Suprapubic skin (tissue), 4 donors: ENCODE measurements at regions not wholly inside any gene's neighbourhood (a gene's known extent, or its start where the extent isn't known, plus 50 kb on each side); places are given as distances from the start of the nearest gene placed in this dataset.

ENCODE experiments used
- DNase-seq, 2 donors: peaks; one replicate each; pipeline ENCODE4 v3.0.0-alpha.2; 2019; ENCODE audit warnings: low spot score in 2 of 2
- H3K27ac ChIP-seq: fragments of 200-600 bp; sonication (generic); one replicate; pipeline ENCODE4 v1.5.1; 2019
- H3K27me3 ChIP-seq: fragments of 200-600 bp; sonication (generic); one replicate; pipeline ENCODE4 v1.5.1; 2019
- H3K36me3 ChIP-seq: fragments of 200-600 bp; sonication (generic); one replicate; pipeline ENCODE4 v1.5.1; 2019
- H3K4me1 ChIP-seq: fragments of 200-600 bp; sonication (generic); one replicate; pipeline ENCODE4 v1.5.1; 2019
- H3K4me3 ChIP-seq: fragments of 200-600 bp; sonication (generic); one replicate; pipeline ENCODE4 v1.5.1; 2019; ENCODE audit warnings: mild to moderate bottlenecking
- H3K9me3 ChIP-seq: fragments of 200-600 bp; sonication (generic); one replicate; pipeline ENCODE4 v1.5.1; 2019
- EP300 ChIP-seq: sonication (generic); formaldehyde crosslinking; IDR thresholded peaks from one replicate; pipeline ENCODE4 v1.6.1; 2017; ENCODE audit warnings: antibody characterized with exemption
- POLR2A ChIP-seq, 2 donors: fragments of 450-650 bp; IDR thresholded peaks; one replicate each; pipeline ENCODE4 v1.6.1; 2017; ENCODE audit warnings: antibody characterized with exemption in 2 of 2, mild to moderate bottlenecking in 2 of 2, moderate library complexity in 2 of 2
- POLR2AphosphoS5 ChIP-seq, 3 donors: sonication (generic); formaldehyde crosslinking; IDR thresholded peaks; one replicate each; pipeline ENCODE4 v1.6.1; 2017; ENCODE audit warnings: antibody characterized with exemption in 3 of 3
- WGBS: methylation state at CpG from one replicate; pipeline ENCODE4 v1.1.5; 2018; 5-methylcytosine and 5-hydroxymethylcytosine counted together
- TF ChIP-seq, protein P1 (sequence below), 2 donors: fragments of 200-600 bp in 1 of 2; fragments of 450-650 bp in 1 of 2; sonication (generic) in 1 of 2; IDR thresholded peaks; one replicate each; pipeline ENCODE4 v1.5.1; 2016 to 2019; ENCODE audit warnings: antibody characterized with exemption in 2 of 2, mild to moderate bottlenecking in 1 of 2, moderate library complexity in 1 of 2

DNA sequence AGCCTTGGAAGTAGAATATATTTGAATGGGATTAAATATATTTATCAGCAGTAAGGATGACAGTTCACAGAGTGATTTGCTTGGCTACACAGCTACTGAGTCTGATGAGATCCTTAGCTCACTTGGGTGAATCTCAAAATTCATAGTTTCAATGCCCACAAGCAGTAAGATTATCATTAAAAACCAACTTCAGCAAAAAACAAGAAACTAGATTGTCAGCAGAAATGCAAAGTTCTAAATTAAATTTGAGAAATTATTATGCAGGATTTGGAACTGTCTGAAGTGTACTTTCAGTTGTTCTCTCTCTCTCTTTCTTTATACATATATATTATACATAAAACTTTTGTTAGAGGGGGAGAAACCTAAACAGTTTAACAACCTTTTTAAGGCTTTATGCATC lies 288.8 kb upstream of the SASH1 start:
- no peaks in the 10 kb centered on the region for H3K27me3 ChIP-seq
- H3K4me3 ChIP-seq, result no peak overlapping the region
- no peak for DNase-seq
- no peaks in the 10 kb centered on the region for H3K36me3 ChIP-seq
- H3K9me3 ChIP-seq, result peaks cover 6% of the 10 kb centered on the region
- TF ChIP-seq POLR2AphosphoS5 (IDR thresholded peaks at IDR 0.05) (no peak), POLR2A (IDR thresholded peaks at IDR 0.05) (no peak), EP300 (no peak)
- TF ChIP-seq, protein P1, sequence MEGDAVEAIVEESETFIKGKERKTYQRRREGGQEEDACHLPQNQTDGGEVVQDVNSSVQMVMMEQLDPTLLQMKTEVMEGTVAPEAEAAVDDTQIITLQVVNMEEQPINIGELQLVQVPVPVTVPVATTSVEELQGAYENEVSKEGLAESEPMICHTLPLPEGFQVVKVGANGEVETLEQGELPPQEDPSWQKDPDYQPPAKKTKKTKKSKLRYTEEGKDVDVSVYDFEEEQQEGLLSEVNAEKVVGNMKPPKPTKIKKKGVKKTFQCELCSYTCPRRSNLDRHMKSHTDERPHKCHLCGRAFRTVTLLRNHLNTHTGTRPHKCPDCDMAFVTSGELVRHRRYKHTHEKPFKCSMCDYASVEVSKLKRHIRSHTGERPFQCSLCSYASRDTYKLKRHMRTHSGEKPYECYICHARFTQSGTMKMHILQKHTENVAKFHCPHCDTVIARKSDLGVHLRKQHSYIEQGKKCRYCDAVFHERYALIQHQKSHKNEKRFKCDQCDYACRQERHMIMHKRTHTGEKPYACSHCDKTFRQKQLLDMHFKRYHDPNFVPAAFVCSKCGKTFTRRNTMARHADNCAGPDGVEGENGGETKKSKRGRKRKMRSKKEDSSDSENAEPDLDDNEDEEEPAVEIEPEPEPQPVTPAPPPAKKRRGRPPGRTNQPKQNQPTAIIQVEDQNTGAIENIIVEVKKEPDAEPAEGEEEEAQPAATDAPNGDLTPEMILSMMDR (IDR thresholded peaks at IDR 0.05), result no peak
- H3K27ac ChIP-seq, result no peak overlapping the region
- no peaks in the 10 kb centered on the region for H3K4me1 ChIP-seq

DNA sequence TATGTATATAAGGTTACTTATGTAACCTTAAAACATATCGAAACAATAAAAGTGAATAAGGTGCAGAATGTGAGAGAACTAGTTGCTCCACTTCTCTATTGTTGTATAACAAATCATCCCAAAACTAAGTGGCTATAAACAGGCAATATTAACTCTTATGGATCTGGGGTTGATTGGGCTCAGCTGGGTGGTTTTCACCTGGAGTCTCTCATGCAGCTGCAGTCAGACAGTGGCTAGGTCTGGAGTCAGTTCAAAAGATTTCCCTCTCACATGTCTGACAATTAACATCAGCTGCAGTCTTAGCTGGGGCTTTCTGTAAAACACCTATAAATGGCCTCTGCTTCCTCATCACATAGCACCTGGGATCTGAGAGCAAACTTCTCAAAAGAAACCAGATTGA lies 288.4 kb upstream of the SASH1 start:
- Histone ChIP-seq H3K9me3 (peaks cover 6% of the 10 kb centered on the region), H3K4me3 (no peak overlapping the region), H3K27me3 (no peaks in the 10 kb centered on the region), H3K27ac (no peak overlapping the region), H3K36me3 (no peaks in the 10 kb centered on the region), H3K4me1 (no peaks in the 10 kb centered on the region)
- TF ChIP-seq EP300, result no peak
- TF ChIP-seq, protein P1 (IDR thresholded peaks at IDR 0.05), result no peak
- no peak for TF ChIP-seq POLR2A (IDR thresholded peaks at IDR 0.05)
- no peak for TF ChIP-seq POLR2AphosphoS5 (IDR thresholded peaks at IDR 0.05)
- WGBS, result 2% methylated on average over 1 of the region's 1 CpG
- no peak for DNase-seq

DNA sequence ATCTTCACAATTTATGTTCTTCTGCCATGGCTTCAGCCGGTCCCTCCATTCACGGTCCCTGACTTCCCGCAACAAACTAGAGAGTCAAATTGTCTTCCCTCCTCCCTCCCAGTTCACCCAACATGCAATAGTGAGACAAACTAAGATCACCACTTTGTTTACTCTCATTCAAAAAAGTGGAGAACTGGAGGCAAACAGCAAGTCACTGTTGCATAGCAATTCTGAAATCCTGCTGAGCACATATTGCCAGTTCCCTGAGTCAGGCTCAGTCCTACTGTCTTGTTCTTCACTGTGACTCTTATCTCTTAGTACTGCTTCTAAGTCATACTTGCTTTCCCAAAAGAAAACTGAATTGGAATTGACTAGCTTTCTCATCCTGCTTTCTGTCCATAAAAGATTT lies 287.2 kb upstream of the SASH1 start:
- no peaks in the 10 kb centered on the region for H3K36me3 ChIP-seq
- no peak overlapping the region for H3K27ac ChIP-seq
- peaks cover 15% of the 10 kb centered on the region for H3K9me3 ChIP-seq
- WGBS, result 86% methylated on average over 3 of the region's 3 CpGs
- no peaks in the 10 kb centered on the region for H3K4me1 ChIP-seq
- DNase-seq, result no peak
- no peak overlapping the region for H3K4me3 ChIP-seq
- no peaks in the 10 kb centered on the region for H3K27me3 ChIP-seq
- TF ChIP-seq POLR2A (IDR thresholded peaks at IDR 0.05) (no peak), EP300 (no peak), POLR2AphosphoS5 (IDR thresholded peaks at IDR 0.05) (no peak)
- TF ChIP-seq, protein P1 (IDR thresholded peaks at IDR 0.05), result no peak

DNA sequence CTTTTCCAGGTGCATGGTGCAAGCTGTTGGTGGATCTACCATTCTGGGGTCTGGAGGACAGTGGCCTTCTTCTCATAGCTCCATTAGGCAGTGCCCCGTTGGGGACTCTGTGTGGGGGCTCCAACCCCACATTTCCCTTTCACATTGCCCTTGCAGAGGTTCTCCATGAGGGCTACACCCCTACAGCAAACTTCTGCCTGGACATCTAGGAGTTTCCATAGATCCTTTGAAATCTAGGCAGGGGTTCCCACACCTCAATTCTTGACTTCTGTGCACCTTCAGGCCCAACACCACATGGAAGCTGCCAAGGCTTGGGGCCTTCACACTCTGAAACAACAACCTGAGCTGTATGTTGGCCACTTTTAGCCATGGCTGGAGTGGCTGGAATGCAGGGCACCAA lies 282.8 kb upstream of the SASH1 start:
- no peaks in the 10 kb centered on the region for H3K27me3 ChIP-seq
- no peaks in the 10 kb centered on the region for H3K4me1 ChIP-seq
- TF ChIP-seq, protein P1 (IDR thresholded peaks at IDR 0.05), result no peak
- TF ChIP-seq EP300 (no peak), POLR2AphosphoS5 (IDR thresholded peaks at IDR 0.05) (no peak)
- 75% methylated on average over 1 of the region's 1 CpG for WGBS
- H3K4me3 ChIP-seq, result no peak overlapping the region
- peaks cover 12% of the 10 kb centered on the region for H3K9me3 ChIP-seq
- DNase-seq, result no peak
- H3K36me3 ChIP-seq, result no peaks in the 10 kb centered on the region
- no peak overlapping the region for H3K27ac ChIP-seq

DNA sequence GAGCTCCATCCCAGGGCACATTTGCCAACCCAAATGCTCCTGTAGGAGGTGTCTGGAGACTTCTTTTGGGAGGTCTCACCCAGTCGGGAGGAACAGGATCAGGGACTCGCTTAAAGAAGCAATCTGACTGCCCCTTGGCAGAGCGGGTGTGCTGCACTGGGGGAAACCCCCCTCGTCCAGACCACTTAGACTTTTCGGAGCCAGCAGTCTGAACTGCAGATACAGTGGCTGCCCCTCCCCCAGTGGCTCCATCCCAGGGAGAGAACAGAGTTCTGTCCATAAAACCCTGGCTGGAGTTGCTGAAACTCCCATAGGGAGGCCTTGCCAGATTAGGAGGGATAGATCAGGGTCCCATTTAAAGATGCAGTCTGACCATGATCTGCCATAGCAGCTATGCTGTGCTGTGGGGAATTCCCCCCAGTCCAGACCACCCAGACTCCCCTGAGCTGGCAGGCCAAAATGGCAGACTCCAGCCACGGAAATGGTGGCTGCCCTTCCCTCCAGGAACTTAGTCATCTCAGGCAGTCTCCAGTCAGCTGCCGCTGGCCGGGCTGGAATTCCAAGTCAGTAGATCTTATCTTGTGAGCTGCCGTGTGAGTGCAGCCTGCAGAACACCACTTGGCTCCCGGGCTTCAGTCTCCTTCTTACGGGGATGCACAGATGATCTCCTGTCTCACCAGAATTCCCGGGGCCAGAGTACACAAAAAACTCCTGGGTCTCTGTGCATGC lies 278.1 kb upstream of the SASH1 start:
- H3K36me3 ChIP-seq, result no peaks in the 10 kb centered on the region
- no peak overlapping the region for H3K27ac ChIP-seq
- 65% methylated on average over 6 of the region's 12 CpGs for WGBS
- no peak for DNase-seq
- H3K27me3 ChIP-seq, result no peaks in the 10 kb centered on the region
- H3K4me3 ChIP-seq, result no peak overlapping the region
- no peak for TF ChIP-seq POLR2A (IDR thresholded peaks at IDR 0.05)
- TF ChIP-seq, protein P1 (IDR thresholded peaks at IDR 0.05), result no peak
- no peaks in the 10 kb centered on the region for H3K4me1 ChIP-seq
- H3K9me3 ChIP-seq, result peaks cover 11% of the 10 kb centered on the region
